Aorta (tissue), 5 donors: ENCODE measurements at regions not wholly inside any gene's neighbourhood (a gene's known extent, or its start where the extent isn't known, plus 50 kb on each side); places are given as distances from the start of the nearest gene placed in this dataset.

Experiments
- ATAC-seq: fragments of 200-7000 bp; cut with Tn5 transposase; one replicate; pipeline ENCODE4 v1.9.1; 2022; ENCODE audit warnings: moderate library complexity; ENCODE audit not compliant: low FRiP score
- DNase-seq, 2 donors: peaks; one replicate each; pipeline ENCODE4 v3.0.0-alpha.2; 2020
- H3K27ac ChIP-seq, 2 donors: one replicate each; pipeline ENCODE4 v1.5.1; 2013; ENCODE audit warnings: low read length in 2 of 2, mild to moderate bottlenecking in 2 of 2, moderate library complexity in 2 of 2, control low read depth in 1 of 2, inconsistent platforms in 1 of 2, low read depth in 1 of 2
- H3K27me3 ChIP-seq, 2 donors: one replicate each; pipeline ENCODE4 v1.6.1; 2013; ENCODE audit warnings: control low read depth in 1 of 2, low read length in 1 of 2, mild to moderate bottlenecking in 1 of 2, moderate library complexity in 1 of 2; ENCODE audit not compliant: insufficient read depth in 2 of 2, control insufficient read depth in 1 of 2
- H3K36me3 ChIP-seq, 2 donors: one replicate each; pipeline ENCODE4 v1.6.1; 2013; ENCODE audit warnings: control low read depth in 1 of 2, low read length in 1 of 2, mild to moderate bottlenecking in 1 of 2; ENCODE audit not compliant: insufficient read depth in 2 of 2, control insufficient read depth in 1 of 2
- H3K4me1 ChIP-seq, 2 donors: one replicate each; pipeline ENCODE4 v1.6.1; 2013; ENCODE audit warnings: low read length in 2 of 2, control low read depth in 1 of 2, mild to moderate bottlenecking in 1 of 2, moderate library complexity in 1 of 2; ENCODE audit not compliant: insufficient read depth in 2 of 2, control insufficient read depth in 1 of 2
- H3K4me3 ChIP-seq, 2 donors: one replicate each; pipeline ENCODE4 v1.5.1; 2013; ENCODE audit warnings: low read length in 2 of 2, control low read depth in 1 of 2, mild to moderate bottlenecking in 1 of 2
- H3K9me3 ChIP-seq: one replicate; pipeline ENCODE4 v1.6.1; 2013; ENCODE audit warnings: mild to moderate bottlenecking, low read length; ENCODE audit not compliant: control insufficient read depth
- WGBS, 2 donors: extraction: QIAGEN DNeasy Blood & Tissue Kit; methylation state at CpG; one replicate each; pipeline ENCODE4 v1.1.7; 2013; 5-methylcytosine and 5-hydroxymethylcytosine counted together
- intact Hi-C, 2 donors: fragments of 100-400 bp; cut with DNase I; formaldehyde crosslinking; loops; one replicate each; pipeline versions ENCODE4 v1.14.2 to v1.15.0; 2022
- donor health status: healthy with polysubstance abuse.
- donor health status: Bipolar disorder and iron deficiency.
- donor health status: DM: no; HTN: no; CAD: no.
- donor health status: DM: no; HTN: no; CAD: no.
- donor health status: DM: yes; HTN: yes; CAD: no.

- intact Hi-C loops, result no loop called here
- Histone ChIP-seq H3K4me3 (no peak overlapping the region), H3K27me3 (no peaks in the 10 kb centered on the region), H3K27ac (no peak overlapping the region), H3K9me3 (no peaks in the 10 kb centered on the region), H3K36me3 (no peaks in the 10 kb centered on the region), H3K4me1 (peaks cover 0 to 5% of the 10 kb centered on the region in 2 donors)
- WGBS, 2 donors, result 93 to 97% methylated on average over 2 of the region's 2 CpGs
- DNase-seq (no peak), ATAC-seq (no peak)
Measured at GRCh38 chr11:76607431-76607830, 63.1 kb downstream of the LRRC32 start.

- DNase-seq (peak; percentile 33 to 34), ATAC-seq (no peak)
- 84 to 86% methylated on average over 8 of the region's 8 CpGs for whole genome bisulfite sequencing, 2 donors
- no peak overlapping the region for H3K27ac ChIP-seq
- intact Hi-C loops, result no loop called here
- H3K36me3 ChIP-seq, result no peaks in the 10 kb centered on the region
- H3K4me3 ChIP-seq, result no peak overlapping the region
- H3K9me3 ChIP-seq, result no peaks in the 10 kb centered on the region
- H3K27me3 ChIP-seq, result no peaks in the 10 kb centered on the region
- no peaks in the 10 kb centered on the region for H3K4me1 ChIP-seq
Measured at GRCh38 chr11:76605338-76606074, 65.0 kb downstream of the LRRC32 start.

- WGBS, 2 donors, result 45 to 50% methylated on average over 8 of the region's 8 CpGs
- ATAC-seq, result peak; percentile 58
- intact Hi-C loops, result no loop called here
- Histone ChIP-seq H3K9me3 (no peaks in the 10 kb centered on the region), H3K4me1 (no peaks in the 10 kb centered on the region), H3K27me3 (no peaks in the 10 kb centered on the region), H3K27ac (no peak overlapping the region), H3K36me3 (no peaks in the 10 kb centered on the region), H3K4me3 (no peak overlapping the region)
- DNase-seq, result peak; percentile 82 to 87
Measured at GRCh38 chr11:76604626-76605241, 65.8 kb downstream of the LRRC32 start.

- ATAC-seq, result no peak
Measured at GRCh38 chr11:76604081-76604625, 66.4 kb downstream of the LRRC32 start.

GRCh38 chr11:76603202-76603601 is 67.3 kb downstream of the LRRC32 start:
- intact Hi-C loops, result no loop called here
- Histone ChIP-seq H3K36me3 (no peaks in the 10 kb centered on the region), H3K27ac (no peak overlapping the region), H3K27me3 (no peaks in the 10 kb centered on the region), H3K4me1 (no peaks in the 10 kb centered on the region), H3K9me3 (no peaks in the 10 kb centered on the region), H3K4me3 (no peak overlapping the region)
- WGBS, 2 donors, result 91 to 96% methylated on average over 4 of the region's 4 CpGs
- peak; percentile 38 to 65 for DNase-seq
- no peak for ATAC-seq

More at GRCh38 chr11:76604081-76604625, 66.4 kb downstream of the LRRC32 start:
- no peak overlapping the region for H3K4me3 ChIP-seq
- DNase-seq, result peak; percentile 41 to 66
- WGBS, 2 donors, result 90 to 94% methylated on average over 12 of the region's 12 CpGs
- H3K9me3 ChIP-seq, result no peaks in the 10 kb centered on the region
- intact Hi-C loops, result no loop called here
- H3K27me3 ChIP-seq, result no peaks in the 10 kb centered on the region
- H3K36me3 ChIP-seq, result no peaks in the 10 kb centered on the region
- no peak overlapping the region for H3K27ac ChIP-seq
- no peaks in the 10 kb centered on the region for H3K4me1 ChIP-seq
